ENCODE measurements at regions not wholly inside any gene's neighbourhood (a gene's known extent, or its start where the extent isn't known, plus 50 kb on each side); places are given as distances from the start of the nearest gene placed in this dataset.

- peaks cover 3% of the 10 kb centered on the region for H3K27me3 Mint-ChIP-seq
- no peaks in the 10 kb centered on the region for H3K36me3 Mint-ChIP-seq (ENCODE audit: insufficient read depth)
- DNase-seq (ENCODE audit: low spot score, unreplicated experiment), result no peak
- no peak overlapping the region for H3K4me3 Mint-ChIP-seq (ENCODE audit: low read depth)
- no peak overlapping the region for H3K27ac Mint-ChIP-seq
- peaks cover 20% of the 10 kb centered on the region for H3K4me1 Mint-ChIP-seq (ENCODE audit: low read depth)
- TF ChIP-seq, protein P1, sequence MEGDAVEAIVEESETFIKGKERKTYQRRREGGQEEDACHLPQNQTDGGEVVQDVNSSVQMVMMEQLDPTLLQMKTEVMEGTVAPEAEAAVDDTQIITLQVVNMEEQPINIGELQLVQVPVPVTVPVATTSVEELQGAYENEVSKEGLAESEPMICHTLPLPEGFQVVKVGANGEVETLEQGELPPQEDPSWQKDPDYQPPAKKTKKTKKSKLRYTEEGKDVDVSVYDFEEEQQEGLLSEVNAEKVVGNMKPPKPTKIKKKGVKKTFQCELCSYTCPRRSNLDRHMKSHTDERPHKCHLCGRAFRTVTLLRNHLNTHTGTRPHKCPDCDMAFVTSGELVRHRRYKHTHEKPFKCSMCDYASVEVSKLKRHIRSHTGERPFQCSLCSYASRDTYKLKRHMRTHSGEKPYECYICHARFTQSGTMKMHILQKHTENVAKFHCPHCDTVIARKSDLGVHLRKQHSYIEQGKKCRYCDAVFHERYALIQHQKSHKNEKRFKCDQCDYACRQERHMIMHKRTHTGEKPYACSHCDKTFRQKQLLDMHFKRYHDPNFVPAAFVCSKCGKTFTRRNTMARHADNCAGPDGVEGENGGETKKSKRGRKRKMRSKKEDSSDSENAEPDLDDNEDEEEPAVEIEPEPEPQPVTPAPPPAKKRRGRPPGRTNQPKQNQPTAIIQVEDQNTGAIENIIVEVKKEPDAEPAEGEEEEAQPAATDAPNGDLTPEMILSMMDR (IDR thresholded peaks at IDR 0.05; ENCODE audit: unreplicated experiment), result no peak
- no peaks in the 10 kb centered on the region for H3K9me3 Mint-ChIP-seq (ENCODE audit: low read depth)
Observed at GRCh38 chr13:109671919-109672318, 114.5 kb downstream of the IRS2 start.

DNA sequence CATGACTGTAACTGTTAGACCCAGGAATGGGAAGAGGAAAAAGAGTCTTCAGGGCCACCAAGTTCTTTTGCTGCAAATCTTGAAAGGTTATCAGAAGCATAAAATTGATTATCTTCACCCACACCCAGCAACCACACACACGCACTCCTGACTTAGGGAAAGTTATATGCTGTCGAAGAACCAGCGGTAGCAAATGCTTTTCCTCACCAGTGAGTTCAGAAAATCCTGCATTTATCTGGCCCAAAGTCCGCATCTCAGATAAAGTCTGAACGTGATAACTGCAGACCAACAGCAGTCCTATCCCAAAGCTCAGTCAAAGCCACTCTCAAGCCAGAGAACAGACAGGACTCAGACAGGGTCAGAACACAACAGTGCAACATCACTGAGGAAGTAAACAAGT is 115.6 kb downstream of the IRS2 start:
- no peaks in the 10 kb centered on the region for H3K36me3 Mint-ChIP-seq (ENCODE audit: insufficient read depth)
- TF ChIP-seq, protein P1 (IDR thresholded peaks at IDR 0.05; ENCODE audit: unreplicated experiment), result no peak
- no peak for DNase-seq (ENCODE audit: low spot score, unreplicated experiment)
- no peaks in the 10 kb centered on the region for H3K9me3 Mint-ChIP-seq (ENCODE audit: low read depth)
- no peak overlapping the region for H3K27ac Mint-ChIP-seq
- peaks cover 3% of the 10 kb centered on the region for H3K27me3 Mint-ChIP-seq
- H3K4me1 Mint-ChIP-seq (ENCODE audit: low read depth), result peaks cover 21% of the 10 kb centered on the region
- no peak overlapping the region for H3K4me3 Mint-ChIP-seq (ENCODE audit: low read depth)

GRCh38 chr13:109669956-109670355 is 116.4 kb downstream of the IRS2 start:
- H3K4me1 Mint-ChIP-seq (ENCODE audit: low read depth), result peaks cover 21% of the 10 kb centered on the region
- no peaks in the 10 kb centered on the region for H3K9me3 Mint-ChIP-seq (ENCODE audit: low read depth)
- H3K4me3 Mint-ChIP-seq (ENCODE audit: low read depth), result no peak overlapping the region
- TF ChIP-seq, protein P1 (IDR thresholded peaks at IDR 0.05; ENCODE audit: unreplicated experiment), result no peak
- peaks cover 3% of the 10 kb centered on the region for H3K27me3 Mint-ChIP-seq
- H3K27ac Mint-ChIP-seq, result no peak overlapping the region
- no peaks in the 10 kb centered on the region for H3K36me3 Mint-ChIP-seq (ENCODE audit: insufficient read depth)
- DNase-seq (ENCODE audit: low spot score, unreplicated experiment), result no peak

DNA sequence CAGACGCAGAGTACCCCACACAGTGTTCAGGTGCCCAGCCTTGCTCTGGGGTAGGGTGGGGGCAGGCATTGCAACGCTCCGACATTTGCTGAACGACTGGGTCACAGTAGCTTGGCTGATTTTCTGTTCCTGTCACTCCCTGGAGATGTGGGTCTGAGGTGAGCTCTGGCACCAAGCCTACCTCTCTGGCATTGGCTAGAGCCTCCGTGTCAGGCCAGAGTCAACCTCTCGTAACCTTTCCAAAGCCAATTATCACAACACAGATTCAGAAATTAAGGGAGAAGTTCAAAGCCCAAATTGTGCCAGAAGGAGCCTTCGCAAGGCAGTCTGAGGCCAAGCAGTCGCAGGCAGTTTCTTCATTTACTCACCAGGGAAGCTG is 117.2 kb downstream of the IRS2 start:
- Mint-ChIP-seq H3K36me3 (ENCODE audit: insufficient read depth) (no peaks in the 10 kb centered on the region), H3K9me3 (ENCODE audit: low read depth) (no peaks in the 10 kb centered on the region), H3K4me3 (ENCODE audit: low read depth) (no peak overlapping the region), H3K27ac (no peak overlapping the region), H3K27me3 (peaks cover 3% of the 10 kb centered on the region), H3K4me1 (ENCODE audit: low read depth) (peaks cover 21% of the 10 kb centered on the region)
- DNase-seq (ENCODE audit: low spot score, unreplicated experiment), result no peak
- TF ChIP-seq, protein P1 (IDR thresholded peaks at IDR 0.05; ENCODE audit: unreplicated experiment), result no peak

- TF ChIP-seq, protein P1 (IDR thresholded peaks at IDR 0.05; ENCODE audit: unreplicated experiment), result no peak
- Mint-ChIP-seq H3K9me3 (ENCODE audit: low read depth) (no peaks in the 10 kb centered on the region), H3K36me3 (ENCODE audit: insufficient read depth) (no peaks in the 10 kb centered on the region), H3K27ac (peak overlapping the region; percentile 47), H3K27me3 (peaks cover 3% of the 10 kb centered on the region), H3K4me1 (ENCODE audit: low read depth) (peaks cover 21% of the 10 kb centered on the region), H3K4me3 (ENCODE audit: low read depth) (no peak overlapping the region)
- DNase-seq (ENCODE audit: low spot score, unreplicated experiment), result no peak
Observed at GRCh38 chr13:109668433-109669233, 117.8 kb downstream of the IRS2 start.

Measured in progenitor cell of endocrine pancreas (in vitro differentiated cells).